NCI-H460 (cell line): ENCODE measurements at regions not wholly inside any gene's neighbourhood (a gene's known extent, or its start where the extent isn't known, plus 50 kb on each side); places are given as distances from the start of the nearest gene placed in this dataset.
A peak's percentile ranks its signal among the peaks of the same experiment; 100 is the strongest.

ENCODE experiments used
- DNase-seq: peaks from one replicate; pipeline ENCODE4 v3.0.0-alpha.2; 2016; ENCODE audit warnings: low read depth; ENCODE audit errors: extremely low read depth

GRCh38 chr9:30746589-30746988, 1637.9 kb upstream of the ACO1 start:
- no peak for DNase-seq

- DNase-seq = no peak
These were observed 1626.7 kb upstream of the ACO1 start for GRCh38 chr9:30757723-30758122.

GRCh38 chr9:30758726-30759446, 1625.6 kb upstream of the ACO1 start:
- no peak for DNase-seq

GRCh38 chr9:30765318-30765717, 1619.1 kb upstream of the ACO1 start:
- DNase-seq = no peak

- no peak for DNase-seq
These were observed 1613.2 kb upstream of the ACO1 start for GRCh38 chr9:30771163-30771708.

GRCh38 chr9:30771760-30772159, 1612.7 kb upstream of the ACO1 start:
- DNase-seq = no peak

GRCh38 chr9:30773427-30773826, 1611.0 kb upstream of the ACO1 start:
- DNase-seq = no peak

GRCh38 chr9:30774326-30774725, 1610.1 kb upstream of the ACO1 start:
- no peak for DNase-seq

GRCh38 chr9:30775236-30775635, 1609.2 kb upstream of the ACO1 start:
- DNase-seq = no peak

- no peak for DNase-seq
These were observed 1587.7 kb upstream of the ACO1 start for GRCh38 chr9:30796764-30797163.

GRCh38 chr9:30799527-30800101, 1584.8 kb upstream of the ACO1 start:
- DNase-seq = no peak

- no peak for DNase-seq
These were observed 1584.0 kb upstream of the ACO1 start for GRCh38 chr9:30800421-30800820.

- DNase-seq = no peak
These were observed 1571.6 kb upstream of the ACO1 start for GRCh38 chr9:30812821-30813220.

- no peak for DNase-seq
These were observed 1568.9 kb upstream of the ACO1 start for GRCh38 chr9:30815585-30815984.

- DNase-seq = no peak
These were observed 1539.3 kb upstream of the ACO1 start for GRCh38 chr9:30845136-30845535.

GRCh38 chr9:30846651-30847050, 1537.8 kb upstream of the ACO1 start:
- no peak for DNase-seq

- no peak for DNase-seq
These were observed 1532.8 kb upstream of the ACO1 start for GRCh38 chr9:30851600-30851999.

GRCh38 chr9:30900706-30901105, 1483.7 kb upstream of the ACO1 start:
- no peak for DNase-seq

GRCh38 chr9:30913331-30913730, 1471.1 kb upstream of the ACO1 start:
- no peak for DNase-seq

- DNase-seq = no peak
These were observed 1469.0 kb upstream of the ACO1 start for GRCh38 chr9:30915451-30915850.

GRCh38 chr9:30925126-30925525, 1459.3 kb upstream of the ACO1 start:
- DNase-seq = peak; percentile 72

- DNase-seq = peak; percentile 31
These were observed 1458.8 kb upstream of the ACO1 start for GRCh38 chr9:30925635-30926034.
